ENCODE measurements at regions not wholly inside any gene's neighbourhood (a gene's known extent, or its start where the extent isn't known, plus 50 kb on each side); places are given as distances from the start of the nearest gene placed in this dataset.
A peak's percentile ranks its signal among the peaks of the same experiment; 100 is the strongest.

GRCh38 chr2:105592288-105592687 is 152.4 kb upstream of the NCK2 start:
- no peak for DNase-seq

- no peak for DNase-seq
Observed at GRCh38 chr2:105590780-105591660, 153.7 kb upstream of the NCK2 start.

GRCh38 chr2:105588581-105588980 is 156.1 kb upstream of the NCK2 start:
- DNase-seq, result no peak

- no peak for DNase-seq
Observed at GRCh38 chr2:105587637-105588036, 157.1 kb upstream of the NCK2 start.

- DNase-seq, result no peak
Observed at GRCh38 chr2:105584435-105585010, 160.2 kb upstream of the NCK2 start.

GRCh38 chr2:105582952-105583660 is 161.6 kb upstream of the NCK2 start:
- no peak for DNase-seq

- no peak for DNase-seq
Observed at GRCh38 chr2:105581555-105581944, 163.2 kb upstream of the NCK2 start.

GRCh38 chr2:105580870-105581554 is 163.7 kb upstream of the NCK2 start:
- no peak for DNase-seq

- DNase-seq, result no peak
Observed at GRCh38 chr2:105580216-105580615, 164.5 kb upstream of the NCK2 start.

GRCh38 chr2:105578166-105578565 is 166.5 kb upstream of the NCK2 start:
- DNase-seq, result no peak

- DNase-seq, result no peak
Observed at GRCh38 chr2:105577762-105578161, 166.9 kb upstream of the NCK2 start.

GRCh38 chr2:105576440-105577241 is 168.1 kb upstream of the NCK2 start:
- DNase-seq, result peak; percentile 37

GRCh38 chr2:105576050-105576439 is 168.7 kb upstream of the NCK2 start:
- peak; percentile 37 for DNase-seq

GRCh38 chr2:105575499-105576025 is 169.2 kb upstream of the NCK2 start:
- no peak for DNase-seq

- DNase-seq, result no peak
Observed at GRCh38 chr2:105574796-105575344, 169.8 kb upstream of the NCK2 start.

GRCh38 chr2:105573910-105574655 is 170.6 kb upstream of the NCK2 start:
- no peak for DNase-seq

GRCh38 chr2:105573490-105573889 is 171.2 kb upstream of the NCK2 start:
- DNase-seq, result no peak

- no peak for DNase-seq
Observed at GRCh38 chr2:105571445-105571987, 172.7 kb upstream of the FHL2 start.

GRCh38 chr2:105570757-105571156 is 171.9 kb upstream of the FHL2 start:
- DNase-seq, result no peak

GRCh38 chr2:105570326-105570725 is 171.5 kb upstream of the FHL2 start:
- no peak for DNase-seq

GRCh38 chr2:105569606-105570005 is 170.8 kb upstream of the FHL2 start:
- DNase-seq, result no peak

Measured in left hindlimb (tissue), 1 donor.